HEK293T (cell line): ENCODE measurements at regions not wholly inside any gene's neighbourhood (a gene's known extent, or its start where the extent isn't known, plus 50 kb on each side); places are given as distances from the start of the nearest gene placed in this dataset.

Experiments
- ARNT ChIP-seq: fragments of 450-650 bp; IDR thresholded peaks from 2 replicates; pipeline ENCODE4 v1.6.1; 2017; ENCODE audit warnings: mild to moderate bottlenecking
- BHLHE40 ChIP-seq: fragments of 450-650 bp; IDR thresholded peaks from 2 replicates; pipeline ENCODE4 v1.6.1; 2016; ENCODE audit warnings: mild to moderate bottlenecking, moderate library complexity, borderline replicate concordance
- ELF4 ChIP-seq: fragments of 450-650 bp; IDR thresholded peaks from 2 replicates; pipeline ENCODE4 v1.6.1; 2017; ENCODE audit warnings: antibody characterized with exemption
- FOXA1 ChIP-seq: fragments of 450-650 bp; IDR thresholded peaks from 2 replicates; pipeline ENCODE4 v1.6.1; 2016; ENCODE audit warnings: mild to moderate bottlenecking
- FOXK2 ChIP-seq: fragments of 450-650 bp; IDR thresholded peaks from 2 replicates; pipeline ENCODE4 v1.6.1; 2016; ENCODE audit warnings: mild to moderate bottlenecking
- FOXM1 ChIP-seq: fragments of 450-650 bp; IDR thresholded peaks from 2 replicates; pipeline ENCODE4 v1.6.1; 2017; ENCODE audit warnings: mild to moderate bottlenecking, borderline replicate concordance
- HDGF ChIP-seq: fragments of 450-650 bp; IDR thresholded peaks from 2 replicates; pipeline ENCODE4 v1.6.1; 2017; ENCODE audit warnings: antibody characterized with exemption, borderline replicate concordance
- L3MBTL2 ChIP-seq: fragments of 450-650 bp; conservative IDR thresholded peaks from 2 replicates; pipeline ENCODE4 v1.6.1; 2016; ENCODE audit warnings: mild to moderate bottlenecking
- NFRKB ChIP-seq: fragments of 450-650 bp; IDR thresholded peaks from 2 replicates; pipeline ENCODE4 v1.6.1; 2016; ENCODE audit warnings: mild to moderate bottlenecking, moderate library complexity
- SP1 ChIP-seq: fragments of 450-650 bp; IDR thresholded peaks from 2 replicates; pipeline ENCODE4 v1.6.1; 2017
- SUZ12 ChIP-seq: fragments of 450-650 bp; IDR thresholded peaks from 2 replicates; pipeline ENCODE4 v1.6.1; 2016; ENCODE audit warnings: mild to moderate bottlenecking
- ZNF384 ChIP-seq: fragments of 450-650 bp; IDR thresholded peaks from 2 replicates; pipeline ENCODE4 v1.6.1; 2016

DNA sequence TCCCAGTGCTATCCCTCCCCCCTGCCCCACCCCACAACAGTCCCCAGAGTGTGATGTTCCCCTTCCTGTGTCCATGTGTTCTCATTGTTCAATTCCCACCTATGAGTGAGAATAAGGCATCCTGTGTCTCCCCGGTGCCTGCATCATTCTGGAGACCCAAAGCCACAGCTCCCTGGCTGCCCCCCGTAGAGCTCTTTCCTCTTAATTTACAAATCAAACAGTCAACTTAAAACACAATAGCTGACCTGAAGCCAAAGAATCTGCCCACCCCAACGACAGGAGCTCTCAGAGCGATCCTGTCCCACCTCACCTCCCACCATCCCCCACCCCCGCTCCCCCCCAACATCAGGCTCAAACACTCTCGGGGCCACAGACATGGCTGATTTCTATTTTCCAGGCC lies 558.3 kb downstream of the BRD1 start:
- no peak for TF ChIP-seq HDGF
- no peak for TF ChIP-seq FOXM1
- TF ChIP-seq FOXA1, result no peak
- no peak for TF ChIP-seq FOXK2
- TF ChIP-seq ARNT, result no peak
- no peak for TF ChIP-seq SUZ12
- no peak for TF ChIP-seq L3MBTL2
- no peak for TF ChIP-seq BHLHE40
- no peak for TF ChIP-seq ELF4
- no peak for TF ChIP-seq NFRKB
- no peak for TF ChIP-seq SP1
- no peak for TF ChIP-seq ZNF384
